HCT116 (cell line): ENCODE measurements at regions not wholly inside any gene's neighbourhood (a gene's known extent, or its start where the extent isn't known, plus 50 kb on each side); places are given as distances from the start of the nearest gene placed in this dataset.

Experiments
- ATAC-seq: fragments of 200-7000 bp; cut with Tn5 transposase; 2 replicates; pipeline ENCODE4 v1.9.1; 2020; ENCODE audit warnings: mild to moderate bottlenecking, moderate library complexity
- BruUV-seq: library from RNA; stranded (reverse); fragments of 400-500 nt; replicated peaks from 2 replicates; lab custom pipeline; 2021; lab: Mats Ljungman, UMichigan
- CTCF ChIA-PET: fragments of 300-600 bp; sonication (Branson Sonifier 250); formaldehyde crosslinking; loops from one replicate; lab custom pipeline; 2021; ENCODE audit warnings: antibody characterized with exemption; lab: Charles Lee
- POLR2A ChIA-PET: fragments of 300-600, 350-600 bp; sonication (Branson Sonifier 250); formaldehyde crosslinking; loops from one replicate; lab custom pipeline; 2021; ENCODE audit warnings: antibody characterized with exemption; lab: Charles Lee
- RAD21 ChIA-PET, 2 experiments: fragments of 300-600 bp; sonication (Branson Sonifier 250); formaldehyde crosslinking; loops; one replicate each; lab custom pipeline; 2023; ENCODE audit warnings: low total read pairs in 2 of 2; ENCODE audit not compliant: uncharacterized antibody in 2 of 2, unreplicated experiment in 2 of 2, low non-redundant PET in 1 of 2; lab: Charles Lee
- DNase-seq: peaks from one replicate; pipeline ENCODE4 v3.0.0-alpha.2; 2010; ENCODE audit warnings: low read depth, low spot score
- H2AFZ ChIP-seq: fragments of 200-600 bp; shearing (Covaris generic), sonication (generic); 2 replicates; pipeline ENCODE4 v1.6.1; 2017; ENCODE audit warnings: low read depth, mixed run types, mixed read lengths, antibody characterized with exemption, low read length; ENCODE audit not compliant: poor library complexity, severe bottlenecking
- H3K27ac ChIP-seq: 2 replicates; pipeline ENCODE4 v1.5.1; 2012; ENCODE audit warnings: low read depth, low read length
- H3K27me3 ChIP-seq: fragments of 200-600 bp; sonication (generic); 2 replicates; pipeline ENCODE4 v1.6.1; 2016; ENCODE audit warnings: mixed run types, low read length, mixed read lengths; ENCODE audit not compliant: insufficient read depth
- H3K36me3 ChIP-seq, 2 experiments: fragments of 200-500 bp in 1 of 2; fragments of 200-600 bp in 1 of 2; sonication (Bioruptor generic) in 1 of 2; sonication (generic) in 1 of 2; 2 replicates each; pipeline versions ENCODE4 v1.5.1 to v1.6.1; 2014 to 2016; ENCODE audit warnings: low read length in 2 of 2, inconsistent platforms in 1 of 2, mixed read lengths in 1 of 2, mixed run types in 1 of 2; ENCODE audit not compliant: insufficient read depth in 2 of 2, control insufficient read depth in 1 of 2
- H3K4me1 ChIP-seq, 2 experiments: fragments of 200-600 bp in 1 of 2; sonication (generic) in 1 of 2; 2 replicates each; pipeline versions ENCODE4 v1.5.1 to v1.6.1; 2012 to 2017; ENCODE audit warnings: low read length in 2 of 2, inconsistent platforms in 1 of 2, mild to moderate bottlenecking in 1 of 2, mixed read lengths in 1 of 2, mixed run types in 1 of 2, moderate library complexity in 1 of 2; ENCODE audit not compliant: insufficient read depth in 2 of 2, control insufficient read depth in 1 of 2
- H3K4me2 ChIP-seq: fragments of 200-600 bp; sonication (generic); 2 replicates; pipeline ENCODE4 v1.6.1; 2017; ENCODE audit warnings: mixed run types, low read length, mixed read lengths
- H3K4me3 ChIP-seq, 2 experiments: fragments of 200-600 bp in 1 of 2; sonication (generic) in 1 of 2; replicated peaks in 1 of 2; 2 replicates each; pipeline ENCODE4 v1.5.1; 2011 to 2016; ENCODE audit warnings: low read length in 2 of 2, control low read depth in 1 of 2, low read depth in 1 of 2, mild to moderate bottlenecking in 1 of 2, mixed read lengths in 1 of 2, mixed run types in 1 of 2
- H3K79me2 ChIP-seq: fragments of 200-600 bp; sonication (generic); 2 replicates; pipeline ENCODE4 v1.6.1; 2017; ENCODE audit warnings: mild to moderate bottlenecking, mixed run types, low read length, moderate library complexity, mixed read lengths; ENCODE audit not compliant: insufficient read depth
- H3K9ac ChIP-seq: fragments of 200-600 bp; sonication (generic); 2 replicates; pipeline ENCODE4 v1.6.1; 2016; ENCODE audit warnings: low read length, mixed read lengths
- H3K9me2 ChIP-seq: fragments of 200-600 bp; sonication (generic), shearing (Covaris generic); 2 replicates; pipeline ENCODE4 v1.6.1; 2017; ENCODE audit warnings: mixed run types, mild to moderate bottlenecking, moderate library complexity; ENCODE audit not compliant: insufficient read depth
- H3K9me3 ChIP-seq, 2 experiments: fragments of 200-500 bp in 1 of 2; fragments of 200-600 bp in 1 of 2; sonication (Bioruptor generic) in 1 of 2; sonication (generic) in 1 of 2; 2 replicates each; pipeline ENCODE4 v1.6.1; 2014 to 2017; ENCODE audit warnings: low read length in 2 of 2, mixed read lengths in 2 of 2, inconsistent platforms in 1 of 2, low read depth in 1 of 2, mild to moderate bottlenecking in 1 of 2, mixed run types in 1 of 2, moderate library complexity in 1 of 2; ENCODE audit not compliant: control insufficient read depth in 1 of 2, insufficient read depth in 1 of 2
- H4K20me1 ChIP-seq: fragments of 200-600 bp; sonication (generic), shearing (Covaris generic); 2 replicates; pipeline ENCODE4 v1.6.1; 2017; ENCODE audit warnings: mixed run types, mild to moderate bottlenecking, moderate library complexity; ENCODE audit not compliant: insufficient read depth
- ATF3 ChIP-seq: IDR thresholded peaks from 2 replicates; pipeline ENCODE4 v1.6.1; 2012
- CBX3 ChIP-seq: IDR thresholded peaks from 2 replicates; pipeline ENCODE4 v1.6.1; 2012; ENCODE audit warnings: low read depth
- EGR1 ChIP-seq: IDR thresholded peaks from 2 replicates; pipeline ENCODE4 v1.6.1; 2012; ENCODE audit warnings: low read depth
- EZH2 ChIP-seq: fragments of 200-600 bp; sonication (generic); IDR thresholded peaks from 2 replicates; pipeline ENCODE4 v1.6.1; 2017; ENCODE audit warnings: antibody characterized with exemption, mixed run types
- EZH2phosphoT487 ChIP-seq: fragments of 200-600 bp; IDR thresholded peaks from 2 replicates; pipeline ENCODE4 v1.6.1; 2018; ENCODE audit warnings: antibody characterized with exemption, borderline replicate concordance
- JUND ChIP-seq: IDR thresholded peaks from 2 replicates; pipeline ENCODE4 v1.6.1; 2012
- MAX ChIP-seq: IDR thresholded peaks from 2 replicates; pipeline ENCODE4 v1.6.1; 2012
- POLR2A ChIP-seq: IDR thresholded peaks from 2 replicates; pipeline ENCODE4 v1.7.0; 2011; ENCODE audit warnings: borderline replicate concordance; ENCODE audit not compliant: insufficient read depth, insufficient read length; ENCODE audit errors: extremely low read depth
- POLR2AphosphoS5 ChIP-seq: IDR thresholded peaks from 2 replicates; pipeline ENCODE4 v1.6.1; 2011; ENCODE audit warnings: mild to moderate bottlenecking, low read depth, low read length, moderate library complexity
- RAD21 ChIP-seq: IDR thresholded peaks from 2 replicates; pipeline ENCODE4 v1.6.1; 2012; ENCODE audit warnings: low read depth, mild to moderate bottlenecking
- SP1 ChIP-seq: IDR thresholded peaks from 2 replicates; pipeline ENCODE4 v1.6.1; 2012; ENCODE audit warnings: low read depth
- SRF ChIP-seq: IDR thresholded peaks from 2 replicates; pipeline ENCODE4 v1.6.1; 2012; ENCODE audit warnings: low read depth
- YY1 ChIP-seq: IDR thresholded peaks from 2 replicates; pipeline ENCODE4 v1.6.1; 2011; ENCODE audit warnings: low read length, low read depth, moderate library complexity, mild to moderate bottlenecking; ENCODE audit not compliant: insufficient replicate concordance; ENCODE audit errors: extremely low read depth
- ZNF274 ChIP-seq: fragments of 200-500 bp; sonication (Bioruptor generic); IDR thresholded peaks from 2 replicates; pipeline ENCODE4 v1.6.1; 2014; ENCODE audit warnings: mild to moderate bottlenecking, low read depth, low read length, inconsistent platforms
- intact Hi-C: fragments of 100-400 bp; cut with micrococcal nuclease; formaldehyde crosslinking; loops from 2 replicates; pipeline ENCODE4 v1.10.0; 2022
- TF ChIP-seq, protein P1 (sequence below): IDR thresholded peaks from 2 replicates; pipeline ENCODE4 v1.6.1; 2011; ENCODE audit warnings: mild to moderate bottlenecking, low read length, moderate library complexity; ENCODE audit not compliant: insufficient replicate concordance; ENCODE audit errors: extremely low read depth

GRCh38 chr1:221206076-221206475 is 326.8 kb downstream of the HLX start:
- no peak for DNase-seq
- H4K20me1 ChIP-seq: no peaks in the 10 kb centered on the region
- no peak overlapping the region for H3K4me3 ChIP-seq
- H3K9me2 ChIP-seq: no peaks in the 10 kb centered on the region
- ChIA-PET CTCF (no interaction called here), POLR2A (no interaction called here), RAD21 (no interaction called here)
- H3K4me1 ChIP-seq: no peaks in the 10 kb centered on the region
- H3K36me3 ChIP-seq: no peaks in the 10 kb centered on the region
- H3K4me2 ChIP-seq: no peak overlapping the region
- no peaks in the 10 kb centered on the region for H3K9me3 ChIP-seq
- no peak overlapping the region for H3K27ac ChIP-seq
- no peak for TF ChIP-seq RAD21
- no peak for TF ChIP-seq EZH2phosphoT487
- no peak for TF ChIP-seq ZNF274
- no peak for TF ChIP-seq JUND
- no peak for TF ChIP-seq CBX3
- no peak for TF ChIP-seq SP1
- no peak for TF ChIP-seq EZH2
- TF ChIP-seq, protein P1, sequence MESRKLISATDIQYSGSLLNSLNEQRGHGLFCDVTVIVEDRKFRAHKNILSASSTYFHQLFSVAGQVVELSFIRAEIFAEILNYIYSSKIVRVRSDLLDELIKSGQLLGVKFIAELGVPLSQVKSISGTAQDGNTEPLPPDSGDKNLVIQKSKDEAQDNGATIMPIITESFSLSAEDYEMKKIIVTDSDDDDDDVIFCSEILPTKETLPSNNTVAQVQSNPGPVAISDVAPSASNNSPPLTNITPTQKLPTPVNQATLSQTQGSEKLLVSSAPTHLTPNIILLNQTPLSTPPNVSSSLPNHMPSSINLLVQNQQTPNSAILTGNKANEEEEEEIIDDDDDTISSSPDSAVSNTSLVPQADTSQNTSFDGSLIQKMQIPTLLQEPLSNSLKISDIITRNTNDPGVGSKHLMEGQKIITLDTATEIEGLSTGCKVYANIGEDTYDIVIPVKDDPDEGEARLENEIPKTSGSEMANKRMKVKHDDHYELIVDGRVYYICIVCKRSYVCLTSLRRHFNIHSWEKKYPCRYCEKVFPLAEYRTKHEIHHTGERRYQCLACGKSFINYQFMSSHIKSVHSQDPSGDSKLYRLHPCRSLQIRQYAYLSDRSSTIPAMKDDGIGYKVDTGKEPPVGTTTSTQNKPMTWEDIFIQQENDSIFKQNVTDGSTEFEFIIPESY: no peak
- TF ChIP-seq YY1: no peak
- TF ChIP-seq MAX: no peak
- no peak for TF ChIP-seq EGR1
- TF ChIP-seq POLR2AphosphoS5: no peak
- TF ChIP-seq SRF: no peak
- no peak for TF ChIP-seq POLR2A
- no peak for TF ChIP-seq ATF3
- no peaks in the 10 kb centered on the region for H3K27me3 ChIP-seq
- H3K9ac ChIP-seq: no peak overlapping the region
- BruUV-seq: no TSS peak
- no peak overlapping the region for H2AFZ ChIP-seq
- H3K79me2 ChIP-seq: no peaks in the 10 kb centered on the region
- ATAC-seq: no peak
- intact Hi-C loops: no loop called here
